K562 (cell line): ENCODE measurements at regions not wholly inside any gene's neighbourhood (a gene's known extent, or its start where the extent isn't known, plus 50 kb on each side); places are given as distances from the start of the nearest gene placed in this dataset.

Source experiments
- ATAC-seq: fragments of 200-7000 bp; cut with Tn5 transposase; 3 replicates; pipeline ENCODE4 v1.9.1; 2020; ENCODE audit warnings: moderate library complexity
- BruUV-seq: library from RNA; stranded (reverse); fragments of 400-500 nt; replicated peaks from 2 replicates; lab custom pipeline; 2021; lab: Mats Ljungman, UMichigan
- CTCF ChIA-PET: fragments of 300-600 bp; formaldehyde crosslinking; extraction: SDS; loops from one replicate; lab custom pipeline; 2021; ENCODE audit warnings: low intra/inter-chr PET ratio; lab: Yijun Ruan, JAX
- POLR2A ChIA-PET: fragments of 300-600, 350-650 bp; sonication (Branson Sonifier 250); formaldehyde crosslinking; extraction: SDS; loops from one replicate; lab custom pipeline; 2021; ENCODE audit warnings: antibody characterized with exemption, inconsistent platforms; lab: Yijun Ruan, JAX
- DNase-seq, 4 experiments: peaks; one replicate each; pipeline versions ENCODE4 v3.0.0 to v3.0.0-alpha.2; 2011 to 2018; ENCODE audit warnings: low spot score in 3 of 4, mixed read lengths in 3 of 4; ENCODE audit errors: extremely low read depth in 1 of 4
- FAIRE-seq: peaks from 2 replicates; lab custom pipeline; 2011; peaks lifted over from hg19 to GRCh38; lab: Jason Lieb, UNC
- H2AFZ ChIP-seq: 2 replicates; pipeline ENCODE4 v1.6.0; 2011; ENCODE audit warnings: low read depth, low read length, control low read depth, inconsistent platforms
- H3K27ac ChIP-seq: fragments of 200-600 bp; 3 replicates; pipeline ENCODE4 v1.8.0; 2011; ENCODE audit warnings: low read depth, mild to moderate bottlenecking, control low read depth, inconsistent platforms, low read length, moderate library complexity, mixed read lengths; ENCODE audit errors: extremely low read depth
- H3K27me3 ChIP-seq, 2 experiments: fragments of 300-600 bp in 1 of 2; 2 replicates in 1 of 2; 3 replicates in 1 of 2; pipeline versions ENCODE4 v1.6.0 to v1.8.0; 2011; ENCODE audit warnings: inconsistent platforms in 2 of 2, low read length in 2 of 2, mild to moderate bottlenecking in 1 of 2, mixed read lengths in 1 of 2, moderate library complexity in 1 of 2; ENCODE audit not compliant: control insufficient read depth in 2 of 2, insufficient read depth in 2 of 2
- H3K36me3 ChIP-seq: fragments of 300-600 bp; 3 replicates; pipeline ENCODE4 v1.8.0; 2011; ENCODE audit warnings: mild to moderate bottlenecking, low read length, inconsistent platforms; ENCODE audit not compliant: control insufficient read depth, insufficient read depth
- H3K4me1 ChIP-seq, 2 experiments: fragments of 200-600 bp in 1 of 2; replicated peaks in 1 of 2; 2 replicates in 1 of 2; 3 replicates in 1 of 2; pipeline versions ENCODE4 v1.5.1 to v1.8.0; 2011; ENCODE audit warnings: inconsistent platforms in 2 of 2, low read length in 2 of 2, mild to moderate bottlenecking in 1 of 2, mixed read lengths in 1 of 2, moderate library complexity in 1 of 2; ENCODE audit not compliant: control insufficient read depth in 2 of 2, insufficient read depth in 2 of 2
- H3K4me2 ChIP-seq: 2 replicates; pipeline ENCODE4 v1.6.1; 2011; ENCODE audit warnings: low read length, control low read depth, inconsistent platforms, mixed read lengths; ENCODE audit not compliant: insufficient read depth
- H3K4me3 ChIP-seq: fragments of 200-600 bp; sonication (generic), shearing (Covaris generic); 2 replicates; pipeline ENCODE4 v1.5.1; 2016; ENCODE audit warnings: control low read depth, inconsistent platforms
- H3K79me2 ChIP-seq: fragments of 200-600 bp; 3 replicates; pipeline ENCODE4 v1.8.0; 2011; ENCODE audit warnings: low read length, inconsistent platforms; ENCODE audit not compliant: control insufficient read depth, insufficient read depth
- H3K9ac ChIP-seq, 2 experiments: 2 replicates each; pipeline versions ENCODE4 v1.6.0 to v1.6.1; 2011; ENCODE audit warnings: low read depth in 2 of 2, low read length in 2 of 2, control low read depth in 1 of 2, inconsistent platforms in 1 of 2, mild to moderate bottlenecking in 1 of 2, mixed read lengths in 1 of 2; ENCODE audit not compliant: insufficient read depth in 1 of 2
- H3K9me1 ChIP-seq: one replicate; pipeline ENCODE4 v1.6.0; 2011; ENCODE audit warnings: inconsistent platforms, mild to moderate bottlenecking, low read length, moderate library complexity; ENCODE audit not compliant: control insufficient read depth, insufficient read depth
- H3K9me3 ChIP-seq: replicated peaks from 2 replicates; pipeline ENCODE4 v1.5.1; 2011; ENCODE audit warnings: low read depth, low read length, inconsistent platforms; ENCODE audit not compliant: control insufficient read depth, insufficient read depth
- H4K20me1 ChIP-seq: replicated peaks from 2 replicates; pipeline ENCODE4 v1.6.1; 2011; ENCODE audit warnings: low read length, inconsistent platforms, mixed read lengths; ENCODE audit not compliant: control insufficient read depth, insufficient read depth
- CREM ChIP-seq: IDR thresholded peaks from 2 replicates; pipeline ENCODE4 v1.6.1; 2014; ENCODE audit warnings: antibody characterized with exemption, low read depth
- GABPB2 ChIP-seq: fragments of 250-450 bp; sonication (Bioruptor Pico); conservative IDR thresholded peaks from 2 replicates; pipeline ENCODE4 v1.5.1; 2021; ENCODE audit warnings: mild to moderate bottlenecking
- HNRNPK ChIP-seq: fragments of 200-400 bp; formaldehyde crosslinking; IDR thresholded peaks from one replicate; pipeline ENCODE4 v1.6.1; 2018; ENCODE audit warnings: mild to moderate bottlenecking, low read depth, low read length; ENCODE audit not compliant: poor library complexity, severe bottlenecking
- KDM1A ChIP-seq, 2 experiments: fragments of 450-650 bp; IDR thresholded peaks; 2 replicates each; pipeline ENCODE4 v1.6.1; 2016; ENCODE audit warnings: mild to moderate bottlenecking in 2 of 2
- NFIC ChIP-seq: fragments of 450-650 bp; IDR thresholded peaks from 2 replicates; pipeline ENCODE4 v1.6.1; 2017; ENCODE audit warnings: mild to moderate bottlenecking, inconsistent platforms
- NR4A1 ChIP-seq, 2 experiments: fragments of 250-450 bp in 1 of 2; fragments of 450-650 bp in 1 of 2; sonication (Bioruptor Pico) in 1 of 2; IDR thresholded peaks; 2 replicates each; pipeline versions ENCODE4 v1.4.0 to v1.6.1; 2016 to 2020; ENCODE audit warnings: mild to moderate bottlenecking in 2 of 2, missing compliant biosample characterization in 1 of 2, missing genetic modification characterization in 1 of 2, moderate library complexity in 1 of 2
- PHF21A ChIP-seq: fragments of 450-650 bp; IDR thresholded peaks from 2 replicates; pipeline ENCODE4 v1.6.1; 2017; ENCODE audit warnings: low read depth, borderline replicate concordance
- RBM15 ChIP-seq: fragments of 200-400 bp; formaldehyde crosslinking; IDR thresholded peaks from 2 replicates; pipeline ENCODE4 v1.6.1; 2018; ENCODE audit warnings: mild to moderate bottlenecking, low read length, moderate library complexity; ENCODE audit not compliant: insufficient read depth
- U2AF2 ChIP-seq: fragments of 200-400 bp; formaldehyde crosslinking; optimal IDR thresholded peaks from 2 replicates; pipeline ENCODE3; 2017; ENCODE audit warnings: low read depth, mild to moderate bottlenecking, low read length
- ZBTB7A ChIP-seq: IDR thresholded peaks from 2 replicates; pipeline ENCODE4 v1.6.1; 2011; ENCODE audit warnings: low read depth, mild to moderate bottlenecking, low read length, moderate library complexity, borderline replicate concordance; ENCODE audit not compliant: control insufficient read depth
- ZNF41 ChIP-seq: fragments of 250-450 bp; sonication (Bioruptor Pico); conservative IDR thresholded peaks from 2 replicates; pipeline ENCODE4 v1.4.0; 2020; ENCODE audit warnings: mild to moderate bottlenecking
- ZNF780A ChIP-seq: fragments of 250-450 bp; sonication (Bioruptor Pico); IDR thresholded peaks from 2 replicates; pipeline ENCODE4 v1.5.0; 2021; ENCODE audit warnings: mild to moderate bottlenecking
- WGBS: fragments of 100-300 bp; shearing (Covaris generic); methylation state at CpG from one replicate; pipeline ENCODE4 v1.1.6; 2016; ENCODE audit warnings: low coverage, mixed read lengths; ENCODE audit not compliant: insufficient coverage; ENCODE audit errors: missing lambda C conversion rate; 5-methylcytosine and 5-hydroxymethylcytosine counted together
- in situ Hi-C: fragments of 300-500 bp; cut with MboI; formaldehyde crosslinking; loops from 4 replicates; pipeline ENCODE4 v1.15.0; 2018; ENCODE audit warnings: inconsistent platforms, mixed read lengths
- intact Hi-C: fragments of 100-400 bp; cut with micrococcal nuclease; formaldehyde crosslinking; loops from 2 replicates; pipeline ENCODE4 v1.14.2; 2022
- TF ChIP-seq, protein P1 (sequence below), 2 experiments: IDR thresholded peaks in 1 of 2; conservative IDR thresholded peaks in 1 of 2; 2 replicates each; pipeline ENCODE4 v1.6.1; 2016; ENCODE audit warnings: low read depth in 2 of 2, mild to moderate bottlenecking in 1 of 2, missing compliant biosample characterization in 1 of 2, missing genetic modification characterization in 1 of 2, moderate library complexity in 1 of 2

GRCh38 chr18:38241216-38241615 is 675.6 kb upstream of the CELF4 start:
- no peak overlapping the region for H3K27ac ChIP-seq
- 0% methylated on average over 6 of the region's 6 CpGs for WGBS
- H3K4me3 ChIP-seq = no peak overlapping the region
- no peaks in the 10 kb centered on the region for H3K4me1 ChIP-seq
- no TSS peak for BruUV-seq
- FAIRE-seq (no peak), DNase-seq (no peak), ATAC-seq (no peak)
- no peak for TF ChIP-seq PHF21A
- no peak for TF ChIP-seq U2AF2
- TF ChIP-seq KDM1A (IDR thresholded peaks at IDR 0.05) = no peak
- TF ChIP-seq NFIC = no peak
- TF ChIP-seq ZNF41 (CRISPR knock-in tag) = no peak
- TF ChIP-seq HNRNPK = no peak
- TF ChIP-seq ZBTB7A = no peak
- TF ChIP-seq RBM15 = no peak
- TF ChIP-seq, protein P1, sequence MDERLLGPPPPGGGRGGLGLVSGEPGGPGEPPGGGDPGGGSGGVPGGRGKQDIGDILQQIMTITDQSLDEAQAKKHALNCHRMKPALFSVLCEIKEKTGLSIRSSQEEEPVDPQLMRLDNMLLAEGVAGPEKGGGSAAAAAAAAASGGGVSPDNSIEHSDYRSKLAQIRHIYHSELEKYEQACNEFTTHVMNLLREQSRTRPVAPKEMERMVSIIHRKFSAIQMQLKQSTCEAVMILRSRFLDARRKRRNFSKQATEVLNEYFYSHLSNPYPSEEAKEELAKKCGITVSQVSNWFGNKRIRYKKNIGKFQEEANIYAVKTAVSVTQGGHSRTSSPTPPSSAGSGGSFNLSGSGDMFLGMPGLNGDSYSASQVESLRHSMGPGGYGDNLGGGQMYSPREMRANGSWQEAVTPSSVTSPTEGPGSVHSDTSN (CRISPR knock-in tag; IDR thresholded peaks at IDR 0.05; ENCODE audit: low read depth) = no peak
- TF ChIP-seq, protein P1 (tag; conservative IDR thresholded peaks at IDR 0.05; ENCODE audit: low read depth) = no peak
- TF ChIP-seq NR4A1 (CRISPR knock-in tag; IDR thresholded peaks at IDR 0.05) = no peak
- TF ChIP-seq NR4A1 (tag; IDR thresholded peaks at IDR 0.05) = no peak
- TF ChIP-seq CREM = no peak
- no peak for TF ChIP-seq ZNF780A (CRISPR knock-in tag)
- no peak for TF ChIP-seq GABPB2 (CRISPR knock-in tag)
- no peaks in the 10 kb centered on the region for H4K20me1 ChIP-seq
- no peaks in the 10 kb centered on the region for H3K36me3 ChIP-seq
- ChIA-PET POLR2A (no interaction called here), CTCF (no interaction called here)
- no peaks in the 10 kb centered on the region; the same call in 1 of the 2 replicates for H3K9me3 ChIP-seq
- intact Hi-C loops = no loop called here
- in situ Hi-C loops = no loop called here
- H3K9ac ChIP-seq = no peak overlapping the region
- H3K4me2 ChIP-seq = no peak overlapping the region
- no peaks in the 10 kb centered on the region for H3K9me1 ChIP-seq
- H3K79me2 ChIP-seq = no peaks in the 10 kb centered on the region
- H2AFZ ChIP-seq = no peak overlapping the region
- no peaks in the 10 kb centered on the region for H3K27me3 ChIP-seq
